C4-2B (cell line): ENCODE measurements at regions not wholly inside any gene's neighbourhood (a gene's known extent, or its start where the extent isn't known, plus 50 kb on each side); places are given as distances from the start of the nearest gene placed in this dataset.

Source experiments
- ZFX ChIP-seq: fragments of 450-650 bp; IDR thresholded peaks from 2 replicates; pipeline ENCODE4 v1.6.1; 2017
- TF ChIP-seq, protein P1 (sequence below): fragments of 450-650 bp; conservative IDR thresholded peaks from 2 replicates; pipeline ENCODE4 v1.5.1; 2017; ENCODE audit warnings: mild to moderate bottlenecking

DNA sequence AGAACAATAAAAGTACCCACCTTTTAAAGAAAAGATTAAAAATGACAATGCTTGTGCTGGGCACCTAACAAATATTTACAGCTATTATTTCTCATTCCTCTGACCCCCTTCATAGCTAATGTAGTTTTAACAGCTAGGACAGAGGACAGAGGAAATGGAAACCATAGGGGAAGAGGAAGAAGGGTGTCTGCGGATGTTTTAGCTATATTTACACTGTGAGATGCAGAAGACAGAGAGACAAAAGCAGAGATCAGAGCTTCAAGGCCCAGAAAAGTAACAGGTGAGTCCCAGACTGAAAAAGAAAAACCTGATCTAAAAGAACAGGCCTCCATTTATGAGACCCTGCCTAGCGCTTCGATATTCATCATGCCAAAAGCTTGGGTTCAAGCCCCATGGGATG lies 72.0 kb downstream of the ZNF281 start:
- TF ChIP-seq, protein P1, sequence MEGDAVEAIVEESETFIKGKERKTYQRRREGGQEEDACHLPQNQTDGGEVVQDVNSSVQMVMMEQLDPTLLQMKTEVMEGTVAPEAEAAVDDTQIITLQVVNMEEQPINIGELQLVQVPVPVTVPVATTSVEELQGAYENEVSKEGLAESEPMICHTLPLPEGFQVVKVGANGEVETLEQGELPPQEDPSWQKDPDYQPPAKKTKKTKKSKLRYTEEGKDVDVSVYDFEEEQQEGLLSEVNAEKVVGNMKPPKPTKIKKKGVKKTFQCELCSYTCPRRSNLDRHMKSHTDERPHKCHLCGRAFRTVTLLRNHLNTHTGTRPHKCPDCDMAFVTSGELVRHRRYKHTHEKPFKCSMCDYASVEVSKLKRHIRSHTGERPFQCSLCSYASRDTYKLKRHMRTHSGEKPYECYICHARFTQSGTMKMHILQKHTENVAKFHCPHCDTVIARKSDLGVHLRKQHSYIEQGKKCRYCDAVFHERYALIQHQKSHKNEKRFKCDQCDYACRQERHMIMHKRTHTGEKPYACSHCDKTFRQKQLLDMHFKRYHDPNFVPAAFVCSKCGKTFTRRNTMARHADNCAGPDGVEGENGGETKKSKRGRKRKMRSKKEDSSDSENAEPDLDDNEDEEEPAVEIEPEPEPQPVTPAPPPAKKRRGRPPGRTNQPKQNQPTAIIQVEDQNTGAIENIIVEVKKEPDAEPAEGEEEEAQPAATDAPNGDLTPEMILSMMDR = no peak
- TF ChIP-seq ZFX = no peak
